MM.1S (cell line): ENCODE measurements at regions not wholly inside any gene's neighbourhood (a gene's known extent, or its start where the extent isn't known, plus 50 kb on each side); places are given as distances from the start of the nearest gene placed in this dataset.

Source experiments
- DNase-seq: peaks from one replicate; pipeline ENCODE4 v3.0.0-alpha.2; 2015
- H2AFZ ChIP-seq: fragments of 300-600 bp; sonication (generic); 2 replicates; pipeline ENCODE4 v1.6.0; 2016; ENCODE audit warnings: antibody characterized with exemption, low read length
- H3F3A ChIP-seq: fragments of 300-600 bp; sonication (generic); 2 replicates; pipeline ENCODE4 v1.6.1; 2016; ENCODE audit warnings: mild to moderate bottlenecking, antibody characterized with exemption, low read length, moderate library complexity, mixed read lengths; ENCODE audit not compliant: insufficient read depth
- H3K27ac ChIP-seq: fragments of 300-600 bp; sonication (generic); 2 replicates; pipeline ENCODE4 v1.5.1; 2016; ENCODE audit warnings: mild to moderate bottlenecking, low read length
- H3K27me3 ChIP-seq: fragments of 300-600 bp; sonication (generic); replicated peaks from 2 replicates; pipeline ENCODE4 v1.6.0; 2016; ENCODE audit warnings: low read length; ENCODE audit not compliant: insufficient read depth
- H3K36me3 ChIP-seq: fragments of 300-600 bp; sonication (generic); replicated peaks from 2 replicates; pipeline ENCODE4 v1.6.1; 2016; ENCODE audit warnings: mild to moderate bottlenecking, low read length, mixed read lengths; ENCODE audit not compliant: insufficient read depth
- H3K4me1 ChIP-seq: fragments of 300-600 bp; sonication (generic); 2 replicates; pipeline ENCODE4 v1.6.1; 2016; ENCODE audit warnings: low read length, mixed read lengths
- H3K4me2 ChIP-seq: fragments of 300-600 bp; sonication (generic); 2 replicates; pipeline ENCODE4 v1.6.0; 2016; ENCODE audit warnings: low read depth, low read length
- H3K4me3 ChIP-seq: fragments of 300-600 bp; sonication (generic); 2 replicates; pipeline ENCODE4 v1.5.1; 2016; ENCODE audit warnings: low read length, mixed read lengths
- H3K79me2 ChIP-seq: fragments of 300-600 bp; sonication (generic); 2 replicates; pipeline ENCODE4 v1.6.1; 2016; ENCODE audit warnings: mixed run types, low read length, mixed read lengths
- H3K9ac ChIP-seq: fragments of 300-600 bp; sonication (generic); 2 replicates; pipeline ENCODE4 v1.6.1; 2016; ENCODE audit warnings: low read length, mixed read lengths
- H3K9me2 ChIP-seq: fragments of 300-600 bp; sonication (generic); replicated peaks from 2 replicates; pipeline ENCODE4 v1.6.1; 2016; ENCODE audit warnings: mild to moderate bottlenecking, low read length, mixed read lengths; ENCODE audit not compliant: insufficient read depth
- H3K9me3 ChIP-seq: fragments of 300-600 bp; sonication (generic); replicated peaks from 2 replicates; pipeline ENCODE4 v1.6.1; 2016; ENCODE audit warnings: mild to moderate bottlenecking, low read length, mixed read lengths; ENCODE audit not compliant: insufficient read depth
- H4K20me1 ChIP-seq: fragments of 300-600 bp; sonication (generic); 2 replicates; pipeline ENCODE4 v1.6.1; 2016; ENCODE audit warnings: mild to moderate bottlenecking, low read length, moderate library complexity, mixed read lengths; ENCODE audit not compliant: insufficient read depth
- CTCF ChIP-seq: fragments of 300-600 bp; sonication (generic); IDR thresholded peaks from 2 replicates; pipeline ENCODE4 v1.5.1; 2016; ENCODE audit warnings: antibody characterized with exemption, low read length, mixed read lengths
- EZH2 ChIP-seq: fragments of 300-600 bp; sonication (generic); optimal IDR thresholded peaks from 2 replicates; pipeline ENCODE3; 2017; ENCODE audit warnings: low read depth, mild to moderate bottlenecking, antibody characterized with exemption, low read length, mixed read lengths
- EZH2phosphoT487 ChIP-seq: fragments of 300-600 bp; sonication (generic); IDR thresholded peaks from 2 replicates; pipeline ENCODE4 v1.6.1; 2018; ENCODE audit warnings: antibody characterized with exemption, low read length

GRCh38 chr2:106976548-106976947, 90.6 kb upstream of the ST6GAL2 start:
- Histone ChIP-seq H3K4me1 (no peaks in the 10 kb centered on the region), H3K4me2 (no peak overlapping the region), H3K27ac (no peak overlapping the region), H4K20me1 (no peaks in the 10 kb centered on the region), H3K36me3 (no peaks in the 10 kb centered on the region), H3K9me3 (no peaks in the 10 kb centered on the region), H3K9me2 (no peaks in the 10 kb centered on the region), H3K9ac (no peak overlapping the region), H3K27me3 (no peaks in the 10 kb centered on the region), H3K79me2 (no peaks in the 10 kb centered on the region), H3F3A (no peaks in the 10 kb centered on the region), H3K4me3 (no peak overlapping the region), H2AFZ (no peak overlapping the region)
- no peak for DNase-seq
- TF ChIP-seq EZH2phosphoT487 (no peak), EZH2 (no peak), CTCF (no peak)

- Histone ChIP-seq H3K4me3 (no peak overlapping the region), H3K4me1 (no peaks in the 10 kb centered on the region), H3K9me3 (no peaks in the 10 kb centered on the region), H3K9me2 (no peaks in the 10 kb centered on the region), H3K27me3 (no peaks in the 10 kb centered on the region), H3K27ac (no peak overlapping the region), H3K9ac (no peak overlapping the region), H3K4me2 (no peak overlapping the region), H3K79me2 (no peaks in the 10 kb centered on the region), H4K20me1 (no peaks in the 10 kb centered on the region), H2AFZ (no peak overlapping the region), H3F3A (no peaks in the 10 kb centered on the region), H3K36me3 (no peaks in the 10 kb centered on the region)
- no peak for TF ChIP-seq EZH2phosphoT487
- TF ChIP-seq CTCF = no peak
- TF ChIP-seq EZH2 = no peak
- DNase-seq = no peak
Observed at GRCh38 chr2:106977717-106978116, 91.8 kb upstream of the ST6GAL2 start.

- Histone ChIP-seq H3K36me3 (no peaks in the 10 kb centered on the region), H3K4me2 (no peak overlapping the region), H3K4me3 (no peak overlapping the region), H3K27me3 (no peaks in the 10 kb centered on the region), H3K4me1 (no peaks in the 10 kb centered on the region), H3K79me2 (no peaks in the 10 kb centered on the region), H3K27ac (no peak overlapping the region), H4K20me1 (no peaks in the 10 kb centered on the region), H3K9me3 (no peaks in the 10 kb centered on the region), H2AFZ (no peak overlapping the region), H3K9me2 (no peaks in the 10 kb centered on the region), H3F3A (no peaks in the 10 kb centered on the region), H3K9ac (no peak overlapping the region)
- TF ChIP-seq EZH2phosphoT487 (no peak), CTCF (no peak)
- no peak for DNase-seq
Observed at GRCh38 chr2:106978647-106979046, 92.7 kb upstream of the ST6GAL2 start.
